ENCODE measurements at regions not wholly inside any gene's neighbourhood (a gene's known extent, or its start where the extent isn't known, plus 50 kb on each side); places are given as distances from the start of the nearest gene placed in this dataset.

GRCh38 chr2:120480346-120480902, 134.5 kb downstream of the INHBB start:
- no peak overlapping the region for H3K4me3 ChIP-seq
- intact Hi-C loops (cut with DNase I), result no loop called here
- H3K4me1 ChIP-seq, result no peaks in the 10 kb centered on the region
- DNase-seq (no peak), ATAC-seq (no peak)
- H3K27me3 ChIP-seq, result no peaks in the 10 kb centered on the region
- 45 to 56% (median 52%) methylated on average over 9 of the region's 9 CpGs for WGBS, 4 donors
- no peaks in the 10 kb centered on the region for H3K9me3 ChIP-seq
- H3K27ac ChIP-seq, result no peak overlapping the region
- H3K36me3 ChIP-seq, result no peaks in the 10 kb centered on the region
- TF ChIP-seq, protein P1, sequence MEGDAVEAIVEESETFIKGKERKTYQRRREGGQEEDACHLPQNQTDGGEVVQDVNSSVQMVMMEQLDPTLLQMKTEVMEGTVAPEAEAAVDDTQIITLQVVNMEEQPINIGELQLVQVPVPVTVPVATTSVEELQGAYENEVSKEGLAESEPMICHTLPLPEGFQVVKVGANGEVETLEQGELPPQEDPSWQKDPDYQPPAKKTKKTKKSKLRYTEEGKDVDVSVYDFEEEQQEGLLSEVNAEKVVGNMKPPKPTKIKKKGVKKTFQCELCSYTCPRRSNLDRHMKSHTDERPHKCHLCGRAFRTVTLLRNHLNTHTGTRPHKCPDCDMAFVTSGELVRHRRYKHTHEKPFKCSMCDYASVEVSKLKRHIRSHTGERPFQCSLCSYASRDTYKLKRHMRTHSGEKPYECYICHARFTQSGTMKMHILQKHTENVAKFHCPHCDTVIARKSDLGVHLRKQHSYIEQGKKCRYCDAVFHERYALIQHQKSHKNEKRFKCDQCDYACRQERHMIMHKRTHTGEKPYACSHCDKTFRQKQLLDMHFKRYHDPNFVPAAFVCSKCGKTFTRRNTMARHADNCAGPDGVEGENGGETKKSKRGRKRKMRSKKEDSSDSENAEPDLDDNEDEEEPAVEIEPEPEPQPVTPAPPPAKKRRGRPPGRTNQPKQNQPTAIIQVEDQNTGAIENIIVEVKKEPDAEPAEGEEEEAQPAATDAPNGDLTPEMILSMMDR (IDR thresholded peaks at IDR 0.05), result no peak
- no peak for TF ChIP-seq POLR2A (IDR thresholded peaks at IDR 0.05)

DNA sequence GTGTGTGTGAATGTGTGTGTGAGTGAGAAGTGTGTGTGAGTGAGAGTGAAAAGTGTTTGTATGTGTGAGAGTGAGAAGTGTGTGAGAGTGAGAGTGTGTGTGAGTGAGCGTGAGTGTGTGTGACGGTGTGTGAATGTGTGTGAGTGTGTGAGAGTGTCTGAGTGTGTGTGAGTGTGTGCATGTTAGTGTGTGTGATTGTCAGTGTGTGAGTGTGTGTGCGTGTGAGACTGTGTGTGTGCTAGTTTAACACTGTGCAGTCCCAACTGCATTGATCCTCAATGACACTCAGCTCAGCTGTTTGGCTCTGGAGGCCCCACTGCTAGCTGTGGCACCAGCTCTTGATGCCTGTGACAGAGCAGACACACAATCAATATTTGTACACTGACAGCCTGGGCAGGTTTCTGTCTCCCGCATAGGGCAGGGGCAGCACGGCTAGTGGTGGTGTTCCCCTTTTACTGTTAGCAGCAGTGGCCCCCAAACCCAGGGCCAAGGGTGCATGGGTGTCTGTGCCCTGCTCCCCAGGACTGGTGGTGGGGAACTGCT, 135.0 kb downstream of the INHBB start:
- intact Hi-C loops (cut with DNase I), result no loop called here
- Histone ChIP-seq H3K36me3 (no peaks in the 10 kb centered on the region), H3K4me3 (no peak overlapping the region), H3K27me3 (no peaks in the 10 kb centered on the region), H3K4me1 (no peaks in the 10 kb centered on the region), H3K27ac (no peak overlapping the region), H3K9me3 (no peaks in the 10 kb centered on the region)
- TF ChIP-seq, protein P1 (IDR thresholded peaks at IDR 0.05), result no peak
- TF ChIP-seq POLR2A (IDR thresholded peaks at IDR 0.05), result no peak
- WGBS, 4 donors, result 95 to 97% (median 96%) methylated on average over 4 to 5 of the region's 5 CpGs
- ATAC-seq (no peak), DNase-seq (no peak)

DNA sequence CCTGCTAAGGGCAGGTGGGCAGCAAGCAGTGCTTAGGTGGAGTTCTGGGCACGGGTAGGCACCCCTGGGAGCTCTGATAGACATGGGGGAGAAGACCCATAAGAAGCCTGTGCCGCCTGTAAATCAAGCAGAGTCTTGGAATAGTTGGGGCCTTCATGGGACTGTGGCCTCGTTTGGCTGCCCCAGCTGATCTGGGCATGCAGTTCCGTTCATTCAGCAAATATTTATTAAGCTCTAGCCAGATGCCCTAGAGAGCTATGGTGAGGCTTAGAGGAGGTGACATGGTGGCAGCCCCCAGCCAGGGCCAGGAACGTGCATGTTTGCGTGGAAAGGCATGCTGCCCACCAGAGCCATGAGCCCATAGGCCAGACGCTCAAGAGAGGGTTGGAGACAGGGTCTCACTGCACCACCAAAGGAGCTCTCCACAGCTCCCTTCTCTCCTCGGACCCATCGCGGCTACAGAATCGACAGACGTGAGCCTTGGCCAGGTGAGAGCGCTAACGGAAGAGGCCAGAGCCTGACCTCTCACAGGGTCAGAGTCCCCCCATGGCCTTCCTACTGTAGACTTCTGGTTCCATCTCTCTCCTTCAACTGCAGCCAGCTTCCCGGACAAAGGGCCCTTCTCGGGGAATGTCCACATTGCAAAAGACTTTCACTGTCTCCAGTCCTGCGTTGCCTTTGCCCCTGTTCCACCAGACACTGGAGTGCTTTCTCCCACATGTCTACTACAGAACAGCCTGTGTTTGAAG, 135.7 kb downstream of the INHBB start:
- H3K36me3 ChIP-seq, result no peaks in the 10 kb centered on the region
- no peaks in the 10 kb centered on the region for H3K9me3 ChIP-seq
- H3K27ac ChIP-seq, result no peak overlapping the region
- no peak for TF ChIP-seq POLR2A (IDR thresholded peaks at IDR 0.05)
- TF ChIP-seq, protein P1 (IDR thresholded peaks at IDR 0.05), result no peak
- H3K27me3 ChIP-seq, result no peaks in the 10 kb centered on the region
- no peak overlapping the region for H3K4me3 ChIP-seq
- intact Hi-C loops (cut with DNase I), result no loop called here
- ATAC-seq (no peak), DNase-seq (no peak)
- 93 to 97% (median 95%) methylated on average over 15 to 17 of the region's 17 CpGs for WGBS, 4 donors
- H3K4me1 ChIP-seq, result no peaks in the 10 kb centered on the region

DNA sequence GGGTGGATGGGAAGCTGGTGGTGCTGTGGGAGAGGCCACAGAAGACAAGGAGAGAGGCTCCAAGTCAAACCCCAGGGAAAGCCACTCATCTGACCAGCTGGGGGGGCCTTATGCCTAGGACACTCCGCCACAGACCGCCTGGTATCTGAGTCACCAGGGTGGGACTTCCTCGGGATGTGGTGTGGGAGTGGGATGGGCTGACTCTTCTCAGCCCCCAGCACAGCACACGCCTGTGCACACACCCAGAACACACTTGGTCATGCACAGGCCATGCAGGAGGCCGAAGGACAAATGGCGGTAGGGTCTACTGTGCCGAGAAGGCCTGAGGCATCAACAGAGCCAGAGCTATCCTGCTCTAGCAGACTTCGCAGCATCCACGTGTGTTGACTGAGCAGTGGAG, 136.4 kb downstream of the INHBB start:
- no peak for TF ChIP-seq POLR2A (IDR thresholded peaks at IDR 0.05)
- TF ChIP-seq, protein P1 (IDR thresholded peaks at IDR 0.05), result no peak
- Histone ChIP-seq H3K36me3 (no peaks in the 10 kb centered on the region), H3K4me1 (no peaks in the 10 kb centered on the region), H3K27ac (no peak overlapping the region), H3K27me3 (peaks cover 0 to 3% (median 0%) of the 10 kb centered on the region in 9 donors), H3K9me3 (no peaks in the 10 kb centered on the region), H3K4me3 (no peak overlapping the region)
- ATAC-seq (no peak), DNase-seq (no peak)
- WGBS, 4 donors, result 91 to 96% (median 95%) methylated on average over 9 of the region's 9 CpGs
- intact Hi-C loops (cut with DNase I), result no loop called here

Measured in heart left ventricle (tissue), 16 donors.